DOHH2 (cell line): ENCODE measurements at regions not wholly inside any gene's neighbourhood (a gene's known extent, or its start where the extent isn't known, plus 50 kb on each side); places are given as distances from the start of the nearest gene placed in this dataset.

Experiments used
- H3F3A ChIP-seq: fragments of 200-600 bp; sonication (generic), shearing (Covaris generic); 2 replicates; pipeline ENCODE4 v1.6.0; 2016; ENCODE audit warnings: antibody characterized with exemption, mild to moderate bottlenecking; ENCODE audit not compliant: control insufficient read depth, insufficient read depth
- H3K27ac ChIP-seq: fragments of 200-600 bp; sonication (generic); 2 replicates; pipeline ENCODE4 v1.5.1; 2014; ENCODE audit warnings: low read depth, mild to moderate bottlenecking, low read length, moderate library complexity
- H3K27me3 ChIP-seq: fragments of 200-600 bp; sonication (generic); 2 replicates; pipeline ENCODE4 v1.6.1; 2014; ENCODE audit warnings: mild to moderate bottlenecking, low read length, mixed read lengths; ENCODE audit not compliant: control insufficient read depth
- H3K36me3 ChIP-seq: fragments of 200-600 bp; sonication (generic); 2 replicates; pipeline ENCODE4 v1.6.1; 2014; ENCODE audit warnings: mild to moderate bottlenecking, low read length, moderate library complexity, mixed read lengths; ENCODE audit not compliant: control insufficient read depth
- H3K4me1 ChIP-seq: fragments of 200-600 bp; sonication (generic); 2 replicates; pipeline ENCODE4 v1.6.1; 2014; ENCODE audit warnings: mild to moderate bottlenecking, low read length, mixed read lengths; ENCODE audit not compliant: control insufficient read depth
- H3K4me2 ChIP-seq: fragments of 200-600 bp; sonication (generic); 2 replicates; pipeline ENCODE4 v1.6.0; 2014; ENCODE audit warnings: mild to moderate bottlenecking, low read length, moderate library complexity
- H3K4me3 ChIP-seq: fragments of 200-600 bp; sonication (generic); 2 replicates; pipeline ENCODE4 v1.5.1; 2014; ENCODE audit warnings: mild to moderate bottlenecking, low read length, mixed read lengths
- H3K79me2 ChIP-seq: fragments of 200-600 bp; sonication (generic); 2 replicates; pipeline ENCODE4 v1.6.1; 2014; ENCODE audit warnings: mild to moderate bottlenecking, low read length, mixed read lengths; ENCODE audit not compliant: control insufficient read depth
- H3K9me2 ChIP-seq: fragments of 200-600 bp; sonication (generic); replicated peaks from 2 replicates; pipeline ENCODE4 v1.6.1; 2014; ENCODE audit warnings: mild to moderate bottlenecking, low read length, mixed read lengths; ENCODE audit not compliant: control insufficient read depth
- H3K9me3 ChIP-seq: fragments of 200-600 bp; sonication (generic); 2 replicates; pipeline ENCODE4 v1.6.1; 2014; ENCODE audit warnings: antibody characterized with exemption, low read length, mixed read lengths; ENCODE audit not compliant: control insufficient read depth, insufficient read depth
- H4K20me1 ChIP-seq: fragments of 200-600 bp; sonication (generic); 2 replicates; pipeline ENCODE4 v1.6.0; 2014; ENCODE audit warnings: low read depth, mild to moderate bottlenecking, antibody characterized with exemption, low read length, moderate library complexity; ENCODE audit not compliant: control insufficient read depth, insufficient read depth
- EZH2phosphoT487 ChIP-seq: fragments of 200-600 bp; sonication (generic); IDR thresholded peaks from 2 replicates; pipeline ENCODE4 v1.6.1; 2017; ENCODE audit warnings: borderline replicate concordance, mild to moderate bottlenecking, antibody characterized with exemption, low read length, moderate library complexity, mixed read lengths
- TF ChIP-seq, protein P1 (sequence below): fragments of 200-600 bp; sonication (generic); IDR thresholded peaks from one replicate; pipeline ENCODE4 v1.5.1; 2014; ENCODE audit warnings: antibody characterized with exemption, mild to moderate bottlenecking, low read depth, low read length; ENCODE audit not compliant: poor library complexity, severe bottlenecking

DNA sequence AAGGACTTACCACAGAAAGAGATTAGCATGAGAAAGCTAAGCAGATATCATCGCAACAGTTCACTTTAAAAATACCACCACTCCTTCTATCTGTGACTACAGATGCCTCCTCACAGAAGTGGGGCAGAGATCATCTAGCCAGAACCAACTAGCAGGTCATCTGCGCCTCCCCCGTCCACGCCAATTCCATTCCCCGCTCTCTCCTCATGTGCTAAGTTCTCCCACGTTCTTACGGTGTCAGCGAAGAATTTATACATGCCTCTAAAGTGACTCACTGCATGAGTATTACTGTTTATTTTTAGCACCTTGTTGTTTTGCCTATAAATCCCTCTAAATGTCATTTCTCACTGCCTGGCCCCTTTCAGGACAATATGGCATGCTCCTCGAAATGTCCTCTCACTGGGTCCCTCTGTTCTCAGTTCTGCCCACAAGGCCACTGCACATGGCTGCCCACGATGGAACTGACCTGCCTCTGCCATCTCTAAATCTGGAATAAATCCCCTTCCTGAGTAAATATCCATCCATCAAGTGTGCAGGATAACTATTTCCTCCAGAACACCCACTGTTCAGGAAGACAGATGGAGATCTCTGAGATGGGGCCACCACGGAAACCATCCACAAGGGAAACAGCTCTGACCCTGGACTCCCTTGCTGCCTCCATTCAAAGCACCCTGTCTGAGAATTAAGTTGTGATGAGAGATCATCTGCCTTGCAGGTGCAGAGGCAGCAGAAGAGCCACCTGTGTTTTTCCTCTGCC is 137.7 kb downstream of the IRS1 start:
- Histone ChIP-seq H3K79me2 (no peaks in the 10 kb centered on the region), H4K20me1 (no peaks in the 10 kb centered on the region), H3K27ac (no peak overlapping the region), H3K9me3 (no peaks in the 10 kb centered on the region), H3F3A (no peaks in the 10 kb centered on the region), H3K4me3 (no peak overlapping the region), H3K4me2 (no peak overlapping the region), H3K27me3 (no peaks in the 10 kb centered on the region), H3K9me2 (no peaks in the 10 kb centered on the region), H3K4me1 (no peaks in the 10 kb centered on the region), H3K36me3 (no peaks in the 10 kb centered on the region)
- TF ChIP-seq, protein P1, sequence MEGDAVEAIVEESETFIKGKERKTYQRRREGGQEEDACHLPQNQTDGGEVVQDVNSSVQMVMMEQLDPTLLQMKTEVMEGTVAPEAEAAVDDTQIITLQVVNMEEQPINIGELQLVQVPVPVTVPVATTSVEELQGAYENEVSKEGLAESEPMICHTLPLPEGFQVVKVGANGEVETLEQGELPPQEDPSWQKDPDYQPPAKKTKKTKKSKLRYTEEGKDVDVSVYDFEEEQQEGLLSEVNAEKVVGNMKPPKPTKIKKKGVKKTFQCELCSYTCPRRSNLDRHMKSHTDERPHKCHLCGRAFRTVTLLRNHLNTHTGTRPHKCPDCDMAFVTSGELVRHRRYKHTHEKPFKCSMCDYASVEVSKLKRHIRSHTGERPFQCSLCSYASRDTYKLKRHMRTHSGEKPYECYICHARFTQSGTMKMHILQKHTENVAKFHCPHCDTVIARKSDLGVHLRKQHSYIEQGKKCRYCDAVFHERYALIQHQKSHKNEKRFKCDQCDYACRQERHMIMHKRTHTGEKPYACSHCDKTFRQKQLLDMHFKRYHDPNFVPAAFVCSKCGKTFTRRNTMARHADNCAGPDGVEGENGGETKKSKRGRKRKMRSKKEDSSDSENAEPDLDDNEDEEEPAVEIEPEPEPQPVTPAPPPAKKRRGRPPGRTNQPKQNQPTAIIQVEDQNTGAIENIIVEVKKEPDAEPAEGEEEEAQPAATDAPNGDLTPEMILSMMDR, result no peak
- no peak for TF ChIP-seq EZH2phosphoT487

DNA sequence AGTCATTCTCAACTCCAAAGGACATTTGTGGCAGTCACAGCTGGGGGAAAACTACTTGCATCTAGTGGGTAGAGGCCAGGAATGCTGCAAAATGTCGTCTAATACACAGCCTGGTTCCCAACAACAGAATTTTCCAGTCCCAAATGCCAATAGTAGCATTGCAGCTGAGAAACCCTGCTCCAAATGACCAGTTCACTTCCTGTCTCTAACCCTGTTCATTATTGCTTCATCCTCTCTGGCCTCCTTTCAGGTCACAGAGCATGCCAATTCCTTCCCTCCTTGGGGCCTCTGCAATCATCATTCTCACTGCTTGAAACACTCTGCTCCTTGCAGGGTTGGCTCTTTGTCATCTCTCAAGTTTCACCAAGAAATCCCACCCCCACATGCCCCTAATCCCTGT is 139.1 kb downstream of the IRS1 start:
- no peaks in the 10 kb centered on the region for H3K79me2 ChIP-seq
- TF ChIP-seq, protein P1, result no peak
- no peak for TF ChIP-seq EZH2phosphoT487
- H3K36me3 ChIP-seq, result no peaks in the 10 kb centered on the region
- no peak overlapping the region for H3K4me3 ChIP-seq
- no peaks in the 10 kb centered on the region for H3K4me1 ChIP-seq
- no peaks in the 10 kb centered on the region for H3K9me2 ChIP-seq
- no peak overlapping the region for H3K4me2 ChIP-seq
- no peaks in the 10 kb centered on the region for H4K20me1 ChIP-seq
- H3K27me3 ChIP-seq, result no peaks in the 10 kb centered on the region
- H3K27ac ChIP-seq, result no peak overlapping the region
- no peaks in the 10 kb centered on the region for H3F3A ChIP-seq
- H3K9me3 ChIP-seq, result no peaks in the 10 kb centered on the region

DNA sequence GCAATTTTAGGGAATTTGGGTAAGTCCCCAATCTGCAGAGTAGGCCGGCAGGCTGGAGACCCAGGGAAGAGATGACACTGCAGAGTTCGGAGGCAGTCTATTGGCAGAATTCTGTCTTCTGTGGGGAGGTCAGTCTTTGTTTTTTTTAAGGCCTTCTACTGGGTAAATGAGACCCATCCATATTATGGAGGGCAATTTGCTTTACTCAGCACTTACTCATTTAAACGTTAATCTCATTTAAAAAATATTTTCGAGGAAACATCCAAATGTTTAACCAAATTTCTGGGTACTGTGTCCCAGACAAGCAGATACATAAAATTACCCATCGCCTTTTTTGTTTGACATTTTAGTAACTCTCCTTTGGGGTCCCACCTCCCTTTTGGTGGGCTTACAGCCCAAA is 139.5 kb downstream of the IRS1 start:
- no peaks in the 10 kb centered on the region for H3K27me3 ChIP-seq
- no peaks in the 10 kb centered on the region for H3K9me3 ChIP-seq
- TF ChIP-seq EZH2phosphoT487, result no peak
- TF ChIP-seq, protein P1, result no peak
- H3K9me2 ChIP-seq, result no peaks in the 10 kb centered on the region
- no peaks in the 10 kb centered on the region for H3F3A ChIP-seq
- no peaks in the 10 kb centered on the region for H4K20me1 ChIP-seq
- no peak overlapping the region for H3K4me2 ChIP-seq
- no peaks in the 10 kb centered on the region for H3K36me3 ChIP-seq
- no peaks in the 10 kb centered on the region for H3K79me2 ChIP-seq
- no peak overlapping the region for H3K27ac ChIP-seq
- H3K4me1 ChIP-seq, result no peaks in the 10 kb centered on the region
- no peak overlapping the region for H3K4me3 ChIP-seq
